Cardiac fibroblast (primary cell): ENCODE measurements at regions not wholly inside any gene's neighbourhood (a gene's known extent, or its start where the extent isn't known, plus 50 kb on each side); places are given as distances from the start of the nearest gene placed in this dataset.

ENCODE experiments used
- DNase-seq, 2 donors: peaks; one replicate each; pipeline versions ENCODE4 v3.0.0 to v3.0.0-alpha.2; 2010; ENCODE audit warnings: low read depth in 2 of 2
- H3K4me3 ChIP-seq, 2 donors: replicated peaks in 1 of 2; 1 replicate in 1 of 2; 2 replicates in 1 of 2; pipeline ENCODE4 v1.5.1; 2011; ENCODE audit warnings: low read depth in 2 of 2, low read length in 2 of 2, mild to moderate bottlenecking in 2 of 2, moderate library complexity in 1 of 2
- CTCF ChIP-seq: IDR thresholded peaks from one replicate; pipeline ENCODE4 v1.5.1; 2011; ENCODE audit warnings: low read depth, mild to moderate bottlenecking, low read length, inconsistent platforms

- no peak overlapping the region for H3K4me3 ChIP-seq
- no peak for TF ChIP-seq CTCF
- DNase-seq, result no peak
Observed at GRCh38 chr11:81492923-81493445, 1240.7 kb downstream of the FAM181B start.

GRCh38 chr11:81487109-81487508, 1246.6 kb downstream of the FAM181B start:
- no peak for DNase-seq
- TF ChIP-seq CTCF, result no peak
- no peak overlapping the region for H3K4me3 ChIP-seq

DNA sequence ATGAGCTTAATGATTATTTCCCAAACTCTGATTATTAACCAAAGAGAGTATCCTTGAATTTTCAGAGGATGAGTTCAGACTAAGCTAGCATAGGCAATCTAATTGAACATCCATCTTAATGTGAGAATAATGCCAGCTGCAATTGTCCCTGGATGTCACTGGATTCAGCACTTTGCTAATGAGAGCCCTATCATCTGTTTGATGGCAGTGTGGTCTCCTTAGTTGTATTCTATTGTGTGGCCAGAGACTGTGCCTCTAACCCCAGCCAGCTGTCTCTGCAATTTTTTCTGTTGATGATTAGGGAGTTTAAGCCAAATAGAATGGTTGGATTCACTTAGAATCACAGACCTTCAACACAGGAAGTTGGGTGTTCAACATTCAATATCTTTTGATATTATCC, 1249.5 kb downstream of the FAM181B start:
- no peak for DNase-seq
- H3K4me3 ChIP-seq, result no peak overlapping the region
- no peak for TF ChIP-seq CTCF

GRCh38 chr11:81477277-81477676, 1256.4 kb downstream of the FAM181B start:
- TF ChIP-seq CTCF, result no peak
- no peak overlapping the region for H3K4me3 ChIP-seq
- DNase-seq, result no peak

GRCh38 chr11:81476345-81476744, 1257.3 kb downstream of the FAM181B start:
- no peak for TF ChIP-seq CTCF
- DNase-seq, result no peak

GRCh38 chr11:81472646-81473045, 1261.0 kb downstream of the FAM181B start:
- no peak for DNase-seq
- TF ChIP-seq CTCF, result no peak
- no peak overlapping the region for H3K4me3 ChIP-seq

More at GRCh38 chr11:81476345-81476744, 1257.3 kb downstream of the FAM181B start:
- no peak overlapping the region for H3K4me3 ChIP-seq

DNA sequence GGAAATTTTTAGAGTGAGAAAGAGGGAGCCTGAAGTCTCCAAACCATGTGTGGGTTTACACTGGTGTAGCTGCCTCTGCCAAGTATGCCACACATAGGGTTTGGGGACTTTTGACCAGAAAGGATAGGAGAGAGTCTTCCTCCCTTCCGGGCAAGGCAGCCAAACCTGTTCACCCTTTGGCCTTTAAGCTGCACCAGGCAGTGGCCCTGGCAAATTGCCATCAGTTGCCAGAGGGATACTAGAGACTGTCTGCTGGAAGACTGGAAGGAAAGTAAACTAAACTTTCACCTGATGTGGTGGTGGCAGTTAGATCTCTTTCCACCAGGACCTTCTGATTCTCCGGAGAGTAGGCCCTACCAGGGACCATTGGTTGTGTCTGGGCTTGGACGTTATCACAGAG, 1263.2 kb downstream of the FAM181B start:
- TF ChIP-seq CTCF, result no peak
- no peak overlapping the region for H3K4me3 ChIP-seq
- DNase-seq, result no peak
